ENCODE measurements at regions not wholly inside any gene's neighbourhood (a gene's known extent, or its start where the extent isn't known, plus 50 kb on each side); places are given as distances from the start of the nearest gene placed in this dataset.

- Histone ChIP-seq H3K4me1 (ENCODE audit: control insufficient read depth, extremely low read depth, insufficient read depth, low read length) (peaks cover 36% of the 10 kb centered on the region), H3K4me2 (ENCODE audit: insufficient read depth, low read length) (peak overlapping the region; percentile 76), H3K79me2 (ENCODE audit: control insufficient read depth, insufficient read depth, low read length) (no peaks in the 10 kb centered on the region), H3K27ac (ENCODE audit: insufficient read depth, low read depth, low read length) (peak overlapping the region; percentile 99), H3K27me3 (ENCODE audit: control insufficient read depth in 2 of 2, insufficient read depth in 2 of 2, low read length in 2 of 2) (no peaks in the 10 kb centered on the region), H3K4me3 (replicated peaks in 1 of 3; ENCODE audit: insufficient read depth in 1 of 3, low read depth in 1 of 3, low read length in 3 of 3) (peak overlapping the region in 1 of 3 experiments; percentile 28), H2AFZ (ENCODE audit: low read depth, low read length) (peak overlapping the region; percentile 58), H3K36me3 (ENCODE audit: control insufficient read depth in 2 of 2, extremely low read depth in 1 of 2, insufficient read depth in 2 of 2, low read length in 2 of 2) (no peaks in the 10 kb centered on the region), H3K9me3 (replicated peaks; ENCODE audit: control insufficient read depth, insufficient read depth, low read length) (no peaks in the 10 kb centered on the region), H3K9me1 (replicated peaks; ENCODE audit: control insufficient read depth, extremely low read depth, insufficient read depth, low read length) (no peaks in the 10 kb centered on the region), H3K9ac (replicated peaks; ENCODE audit: extremely low read depth, insufficient read depth, low read length) (peak overlapping the region; percentile 87), H4K20me1 (replicated peaks; ENCODE audit: control insufficient read depth, extremely low read depth, insufficient read depth, low read length) (no peaks in the 10 kb centered on the region)
- no TSS peak for BruUV-seq (replicated peaks)
- FAIRE-seq (peak; percentile 79), DNase-seq (ENCODE audit: low read depth, low spot score) (peak; percentile 89)
- intact Hi-C loops (cut with micrococcal nuclease): loop anchor here (1.0 to 10.0 kb wide), 9 partner anchors 74 to 1777 kb away; no protein-coding TSS in a partner anchor
- dilution Hi-C loops (cut with MboI; ENCODE audit: extremely low pct_ligation_motif_present, low sequenced_read_pairs): no loop called here
- CTCF ChIA-PET: interaction anchor here (0.8 to 3.1 kb wide), 8 partner anchors 11 to 833 kb away, joined by 4 to 21 read pairs (median 5); no protein-coding TSS in a partner anchor
- TF ChIP-seq MYC (IDR thresholded peaks at IDR 0.05; ENCODE audit: low read depth, low read length): no peak
- no peak for TF ChIP-seq POLR2AphosphoS5 (IDR thresholded peaks at IDR 0.05; ENCODE audit: insufficient read depth, low read depth, low read length)
- TF ChIP-seq EZH2 (IDR thresholded peaks at IDR 0.05; ENCODE audit: borderline replicate concordance, low read depth, low read length, severe bottlenecking): no peak
- TF ChIP-seq MAX (IDR thresholded peaks at IDR 0.05; ENCODE audit: insufficient read depth, insufficient read length): no peak
- TF ChIP-seq POLR2A (IDR thresholded peaks at IDR 0.05; ENCODE audit: low read depth, low read length): no peak
- no peak for TF ChIP-seq CTCF (IDR thresholded peaks at IDR 0.05; ENCODE audit: extremely low read depth in 1 of 2, insufficient read depth in 1 of 2, low read depth in 1 of 2, low read length in 2 of 2)
- peak; percentile 49 for TF ChIP-seq JUN (IDR thresholded peaks at IDR 0.05; ENCODE audit: borderline replicate concordance, insufficient read depth, insufficient read length, low read depth)
- peak; percentile 77 for TF ChIP-seq GATA2 (IDR thresholded peaks at IDR 0.05; ENCODE audit: insufficient read depth, insufficient read length, low read depth, low read length)
- TF ChIP-seq FOS (IDR thresholded peaks at IDR 0.05; ENCODE audit: borderline replicate concordance, insufficient read depth, low read length): peak; percentile 79
- POLR2A ChIA-PET: interaction anchor here (1.5 kb wide), 1 partner anchor 736 kb away, joined by 5 read pairs; no protein-coding TSS in a partner anchor
These were observed 737.9 kb upstream of the ZNF608 start for GRCh38 chr5:125484272-125484741.

Data from endothelial cell of umbilical vein (primary cell).